GM23338 (cell line): ENCODE measurements at regions not wholly inside any gene's neighbourhood (a gene's known extent, or its start where the extent isn't known, plus 50 kb on each side); places are given as distances from the start of the nearest gene placed in this dataset.
"Not testable (repeated sequence)": the region's sequence is repeated elsewhere in the genome, so short reads cannot be mapped to it uniquely, and the experiment has no call there.

Experiments used
- ATAC-seq: fragments of 200-7000 bp; cut with Tn5 transposase; 3 replicates; pipeline ENCODE4 v1.9.1; 2020
- DNase-seq: peaks from one replicate; pipeline ENCODE4 v3.0.0-alpha.2; 2015; ENCODE audit warnings: low spot score
- H2AFZ ChIP-seq: fragments of 200-600 bp; sonication (generic); 2 replicates; pipeline ENCODE4 v1.8.0; 2016; ENCODE audit warnings: antibody characterized with exemption, mild to moderate bottlenecking, moderate library complexity
- H3F3A ChIP-seq: fragments of 200-600 bp; sonication (generic); replicated peaks from 2 replicates; pipeline ENCODE4 v1.8.0; 2017; ENCODE audit warnings: antibody characterized with exemption, mixed run types, low read depth
- H3K27ac ChIP-seq: fragments of 200-600 bp; sonication (generic); 2 replicates; pipeline ENCODE4 v1.6.1; 2016; ENCODE audit warnings: low read depth
- H3K27me3 ChIP-seq: fragments of 200-600 bp; sonication (generic); 2 replicates; pipeline ENCODE4 v1.8.0; 2016; ENCODE audit warnings: mild to moderate bottlenecking, mixed run types, moderate library complexity; ENCODE audit not compliant: insufficient read depth
- H3K36me3 ChIP-seq: fragments of 200-600 bp; sonication (generic); 2 replicates; pipeline ENCODE4 v1.8.0; 2016; ENCODE audit warnings: mild to moderate bottlenecking; ENCODE audit not compliant: insufficient read depth
- H3K4me1 ChIP-seq: fragments of 200-600 bp; sonication (generic); 2 replicates; pipeline ENCODE4 v1.8.0; 2016; ENCODE audit warnings: mild to moderate bottlenecking, moderate library complexity; ENCODE audit not compliant: insufficient read depth
- H3K4me2 ChIP-seq: fragments of 200-600 bp; sonication (generic); 2 replicates; pipeline ENCODE4 v1.7.1; 2017; ENCODE audit warnings: mixed run types
- H3K4me3 ChIP-seq: fragments of 200-600 bp; sonication (generic); 2 replicates; pipeline ENCODE4 v1.6.1; 2016; ENCODE audit warnings: mixed run types
- H3K79me2 ChIP-seq: fragments of 200-600 bp; sonication (generic); replicated peaks from 2 replicates; pipeline ENCODE4 v1.8.0; 2017; ENCODE audit warnings: mild to moderate bottlenecking; ENCODE audit not compliant: insufficient read depth
- H3K9me2 ChIP-seq: fragments of 200-600 bp; sonication (generic); 2 replicates; pipeline ENCODE4 v1.8.0; 2017; ENCODE audit not compliant: insufficient read depth
- H4K20me1 ChIP-seq: fragments of 200-600 bp; sonication (generic); replicated peaks from 2 replicates; pipeline ENCODE4 v1.8.0; 2017; ENCODE audit warnings: mild to moderate bottlenecking; ENCODE audit not compliant: insufficient read depth
- H3K27ac Mint-ChIP-seq: 2 replicates; pipeline ENCODE4 v1.8.0; 2020; ENCODE audit warnings: inconsistent platforms, mild to moderate bottlenecking, moderate library complexity, mixed read lengths
- H3K27me3 Mint-ChIP-seq: 3 replicates; pipeline ENCODE4 v1.8.0; 2022; ENCODE audit warnings: low read depth, mild to moderate bottlenecking, moderate library complexity, mixed read lengths, inconsistent platforms; ENCODE audit not compliant: insufficient read depth, poor library complexity
- H3K36me3 Mint-ChIP-seq: 3 replicates; pipeline ENCODE4 v1.8.0; 2021; ENCODE audit warnings: low read depth, mild to moderate bottlenecking, inconsistent platforms, moderate library complexity, mixed read lengths
- H3K4me1 Mint-ChIP-seq: 3 replicates; pipeline ENCODE4 v1.8.0; 2020; ENCODE audit warnings: mild to moderate bottlenecking, inconsistent platforms, mixed read lengths
- H3K4me3 Mint-ChIP-seq: 3 replicates; pipeline ENCODE4 v1.8.0; 2021; ENCODE audit warnings: moderate library complexity, mild to moderate bottlenecking, inconsistent platforms, mixed read lengths
- H3K9me3 Mint-ChIP-seq: 3 replicates; pipeline ENCODE4 v1.8.0; 2020; ENCODE audit warnings: moderate library complexity, mild to moderate bottlenecking, inconsistent platforms, mixed read lengths

GRCh38 chr15:20591936-20592335 is 50.3 kb upstream of the GOLGA6L6 start:
- H3K4me1 Mint-ChIP-seq, H3K4me2 ChIP-seq, H3K4me3 ChIP-seq, H3K27ac ChIP-seq, H3K36me3 Mint-ChIP-seq, H3K36me3 ChIP-seq, H3K9me2 ChIP-seq, H3K9me3 Mint-ChIP-seq, ATAC-seq, H3K27me3 Mint-ChIP-seq, DNase-seq, H3K27me3 ChIP-seq, H4K20me1 ChIP-seq, H3K79me2 ChIP-seq, H3K4me3 Mint-ChIP-seq, H2AFZ ChIP-seq, H3K27ac Mint-ChIP-seq, H3F3A ChIP-seq, H3K4me1 ChIP-seq: not testable (repeated sequence)
